DOHH2 (cell line): ENCODE measurements at regions not wholly inside any gene's neighbourhood (a gene's known extent, or its start where the extent isn't known, plus 50 kb on each side); places are given as distances from the start of the nearest gene placed in this dataset.

Experiments used
- EZH2phosphoT487 ChIP-seq: fragments of 200-600 bp; sonication (generic); IDR thresholded peaks from 2 replicates; pipeline ENCODE4 v1.6.1; 2017; ENCODE audit warnings: borderline replicate concordance, mild to moderate bottlenecking, antibody characterized with exemption, low read length, moderate library complexity, mixed read lengths
- TF ChIP-seq, protein P1 (sequence below): fragments of 200-600 bp; sonication (generic); IDR thresholded peaks from one replicate; pipeline ENCODE4 v1.5.1; 2014; ENCODE audit warnings: antibody characterized with exemption, mild to moderate bottlenecking, low read depth, low read length; ENCODE audit not compliant: poor library complexity, severe bottlenecking

DNA sequence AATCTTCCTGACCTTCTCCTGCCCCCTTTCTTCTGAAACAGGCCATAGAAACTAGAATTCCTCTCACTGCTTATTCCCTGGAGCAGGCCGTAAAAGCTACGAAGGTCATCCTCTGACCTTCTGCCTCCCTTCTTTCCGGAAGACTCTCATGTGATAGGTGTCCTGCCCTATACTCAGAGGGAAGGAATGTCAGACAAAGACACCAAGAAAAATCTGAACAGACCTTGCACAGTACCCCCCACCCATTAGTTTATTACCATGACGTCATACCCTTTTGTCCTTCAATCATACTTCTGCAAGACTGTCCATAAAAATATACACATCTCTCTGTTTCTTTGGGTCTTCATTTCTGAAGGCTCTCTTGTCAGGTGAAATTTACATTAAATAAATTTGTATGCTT is 1523.9 kb downstream of the RPA4 start:
- TF ChIP-seq, protein P1, sequence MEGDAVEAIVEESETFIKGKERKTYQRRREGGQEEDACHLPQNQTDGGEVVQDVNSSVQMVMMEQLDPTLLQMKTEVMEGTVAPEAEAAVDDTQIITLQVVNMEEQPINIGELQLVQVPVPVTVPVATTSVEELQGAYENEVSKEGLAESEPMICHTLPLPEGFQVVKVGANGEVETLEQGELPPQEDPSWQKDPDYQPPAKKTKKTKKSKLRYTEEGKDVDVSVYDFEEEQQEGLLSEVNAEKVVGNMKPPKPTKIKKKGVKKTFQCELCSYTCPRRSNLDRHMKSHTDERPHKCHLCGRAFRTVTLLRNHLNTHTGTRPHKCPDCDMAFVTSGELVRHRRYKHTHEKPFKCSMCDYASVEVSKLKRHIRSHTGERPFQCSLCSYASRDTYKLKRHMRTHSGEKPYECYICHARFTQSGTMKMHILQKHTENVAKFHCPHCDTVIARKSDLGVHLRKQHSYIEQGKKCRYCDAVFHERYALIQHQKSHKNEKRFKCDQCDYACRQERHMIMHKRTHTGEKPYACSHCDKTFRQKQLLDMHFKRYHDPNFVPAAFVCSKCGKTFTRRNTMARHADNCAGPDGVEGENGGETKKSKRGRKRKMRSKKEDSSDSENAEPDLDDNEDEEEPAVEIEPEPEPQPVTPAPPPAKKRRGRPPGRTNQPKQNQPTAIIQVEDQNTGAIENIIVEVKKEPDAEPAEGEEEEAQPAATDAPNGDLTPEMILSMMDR, result no peak
- TF ChIP-seq EZH2phosphoT487, result no peak
